DMS53 treated with DMSO at 0.1 percent for 48 hours (cell line): ENCODE measurements at regions not wholly inside any gene's neighbourhood (a gene's known extent, or its start where the extent isn't known, plus 50 kb on each side); places are given as distances from the start of the nearest gene placed in this dataset.
"Not testable (repeated sequence)": the region's sequence is repeated elsewhere in the genome, so short reads cannot be mapped to it uniquely, and the experiment has no call there.

Experiments used
- DNase-seq: peaks from one replicate; lab custom pipeline; 2025; ENCODE audit not compliant: unreplicated experiment; lab: John Stamatoyannopoulos, UW

GRCh38 chr13:65532231-65532630 is 1697.9 kb downstream of the PCDH9 start:
- DNase-seq: no peak

GRCh38 chr13:65530688-65531087 is 1699.4 kb downstream of the PCDH9 start:
- DNase-seq: no peak

GRCh38 chr13:65529541-65529940 is 1700.6 kb downstream of the PCDH9 start:
- DNase-seq: no peak

DNA sequence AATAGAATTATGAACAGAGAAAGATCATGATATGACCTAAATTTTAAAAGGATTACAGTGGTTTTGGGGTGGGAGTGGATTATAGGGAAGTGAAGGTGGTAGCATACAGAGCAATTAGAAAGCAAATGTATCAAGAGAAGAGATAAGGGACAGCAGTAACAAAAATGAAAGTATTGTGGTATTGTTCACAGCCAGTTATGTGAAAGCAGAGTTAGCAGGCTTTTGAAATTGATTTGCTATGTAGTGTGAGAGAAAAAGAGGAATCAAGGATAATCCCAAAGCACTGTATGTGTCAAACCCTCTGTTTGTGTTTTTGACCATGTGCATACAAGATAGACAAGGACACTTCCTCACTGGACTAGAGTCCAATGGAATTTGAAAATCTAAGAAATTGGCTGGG is 1721.4 kb downstream of the PCDH9 start:
- no peak for DNase-seq

DNA sequence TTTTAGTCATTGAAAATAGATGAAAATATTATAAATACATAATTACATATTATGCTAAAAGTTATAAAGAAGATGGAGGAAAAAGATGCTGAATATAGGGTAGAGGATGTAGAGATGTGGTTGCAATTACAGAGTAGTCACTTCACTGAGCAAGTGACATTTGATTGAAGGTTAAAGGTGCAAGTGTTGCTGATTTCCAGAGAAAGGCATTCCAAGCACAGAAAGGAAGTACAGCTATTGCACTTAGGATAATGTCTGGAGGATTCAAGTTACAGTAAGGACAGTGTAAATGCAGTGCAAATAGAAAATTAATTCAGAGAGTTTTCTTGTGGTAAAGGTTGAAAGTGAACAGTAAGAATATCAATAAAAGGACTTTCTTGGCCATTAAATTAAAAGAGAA is 1721.8 kb downstream of the PCDH9 start:
- DNase-seq: no peak

GRCh38 chr13:65505941-65506340 is 1724.2 kb downstream of the PCDH9 start:
- DNase-seq: no peak

DNA sequence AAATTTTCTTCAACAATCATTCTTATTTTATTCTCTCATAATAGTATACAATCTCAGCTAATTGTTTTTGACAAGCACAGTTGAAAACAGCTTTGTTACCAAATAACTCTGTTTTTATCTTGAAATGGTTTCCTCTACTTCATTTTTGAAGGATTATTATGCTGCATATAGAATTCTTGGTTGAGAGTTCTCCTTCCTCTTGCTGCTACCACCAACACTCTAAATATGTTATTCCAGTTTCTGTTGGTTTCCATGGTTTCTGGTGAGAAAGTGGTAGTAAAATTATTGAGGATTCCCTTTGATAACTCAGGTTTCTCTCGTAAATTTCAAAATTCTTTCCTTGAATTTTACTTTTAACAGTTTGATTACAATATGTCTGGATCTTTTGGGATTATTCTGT is 1725.9 kb downstream of the PCDH9 start:
- DNase-seq: no peak

- DNase-seq: no peak
Measured at GRCh38 chr13:65500481-65500880, 1729.7 kb downstream of the PCDH9 start.

- DNase-seq: no peak
Measured at GRCh38 chr13:65499256-65499655, 1730.9 kb downstream of the PCDH9 start.

GRCh38 chr13:65497265-65497664 is 1732.9 kb downstream of the PCDH9 start:
- DNase-seq: no peak

DNA sequence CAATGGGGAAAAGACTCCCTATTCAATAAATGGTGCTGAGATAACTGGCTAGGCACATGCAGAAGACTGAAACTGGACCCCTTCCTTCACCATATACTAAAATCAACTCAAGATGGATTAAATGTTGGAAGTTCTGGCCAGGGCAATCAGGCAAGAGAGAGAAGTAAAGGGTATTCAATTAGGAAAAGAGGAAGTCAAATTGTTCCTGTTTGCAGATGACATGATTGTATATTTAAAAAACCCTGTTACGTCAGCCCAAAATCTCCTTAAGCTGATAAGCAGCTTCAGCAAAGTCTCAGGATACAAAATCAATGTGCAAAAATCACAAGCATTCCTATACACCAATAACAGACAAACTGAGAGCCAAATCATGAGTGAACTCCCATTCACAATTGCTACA is 1739.4 kb downstream of the PCDH9 start:
- DNase-seq: not testable (repeated sequence)

GRCh38 chr13:65488606-65489005 is 1741.5 kb downstream of the PCDH9 start:
- DNase-seq: no peak

DNA sequence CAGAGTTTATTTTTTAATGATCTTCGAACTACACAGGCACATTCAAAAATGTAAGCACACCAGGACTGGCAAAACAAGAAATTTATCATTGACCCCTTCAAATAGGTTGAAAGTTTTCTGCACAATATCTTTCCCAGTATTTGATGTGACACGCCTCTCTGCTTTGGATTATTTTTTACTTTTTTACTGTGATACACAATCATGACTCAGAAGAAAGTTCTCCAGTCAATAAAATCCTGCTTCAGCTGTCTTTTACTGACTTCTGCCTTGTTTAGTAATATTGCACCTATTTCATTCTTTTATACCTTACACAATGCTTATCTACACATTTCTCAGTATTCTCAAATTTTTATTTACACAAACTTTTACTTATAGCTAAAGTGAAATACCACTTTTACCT is 1750.4 kb downstream of the PCDH9 start:
- no peak for DNase-seq

DNA sequence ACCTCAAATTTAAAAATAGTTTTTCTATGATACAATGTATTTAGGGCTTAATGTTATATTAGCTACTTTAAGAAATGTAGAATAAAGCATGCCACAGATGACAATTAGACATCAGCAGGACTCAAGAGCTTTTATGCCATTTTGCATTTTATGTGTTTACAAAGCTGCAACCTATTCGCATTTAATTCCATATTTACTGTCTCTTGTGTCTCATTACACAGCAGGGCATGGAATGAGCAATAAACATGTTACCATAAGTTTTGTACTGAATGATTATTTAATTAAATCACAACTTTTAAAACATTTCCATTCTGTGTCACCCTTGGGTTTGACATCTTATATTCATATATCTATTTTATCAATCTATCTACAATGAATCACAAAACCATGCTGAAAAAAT is 1756.9 kb downstream of the PCDH9 start:
- no peak for DNase-seq

DNA sequence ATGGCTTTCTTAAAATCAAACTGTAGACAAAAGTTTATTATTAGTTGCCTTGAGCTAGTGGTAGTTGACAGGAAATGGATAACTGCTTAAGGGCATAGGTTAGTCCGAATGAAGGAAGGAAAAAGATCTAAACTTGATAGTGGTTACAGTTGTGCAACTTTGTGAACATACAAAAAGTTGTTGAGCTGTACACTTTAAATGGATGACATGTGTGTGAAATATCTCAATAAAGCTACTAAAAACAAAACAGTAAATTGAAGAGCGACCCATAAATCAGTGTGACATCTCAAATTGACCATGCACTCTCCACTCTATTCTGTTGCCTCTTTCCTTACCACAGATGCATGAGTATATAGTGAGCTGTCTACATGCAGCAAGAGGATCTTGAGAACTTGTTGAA is 1757.8 kb downstream of the PCDH9 start:
- no peak for DNase-seq

- no peak for DNase-seq
Measured at GRCh38 chr13:65470781-65471180, 1759.4 kb downstream of the PCDH9 start.

- DNase-seq: no peak
Measured at GRCh38 chr13:65468628-65469027, 1761.5 kb downstream of the PCDH9 start.

DNA sequence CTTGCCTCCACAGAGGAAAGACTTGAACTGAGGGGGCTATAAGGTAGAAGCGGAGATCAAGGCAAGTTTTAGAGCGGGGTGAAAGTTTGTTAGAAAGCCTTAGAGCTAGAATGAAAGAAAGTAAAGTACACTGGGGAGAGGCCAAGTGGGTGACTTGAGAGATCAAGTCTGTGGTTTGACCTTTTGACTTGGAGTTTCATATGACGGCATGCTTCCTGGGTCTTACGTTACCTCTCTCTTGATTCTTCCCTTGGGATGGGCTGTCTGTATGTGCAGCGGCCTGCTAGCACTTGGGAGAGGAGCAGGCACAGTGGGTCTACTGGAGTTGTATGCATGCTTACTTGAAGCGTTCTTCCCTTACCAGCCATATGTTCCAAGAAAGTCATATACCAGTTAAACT is 1768.5 kb downstream of the PCDH9 start:
- DNase-seq: no peak

DNA sequence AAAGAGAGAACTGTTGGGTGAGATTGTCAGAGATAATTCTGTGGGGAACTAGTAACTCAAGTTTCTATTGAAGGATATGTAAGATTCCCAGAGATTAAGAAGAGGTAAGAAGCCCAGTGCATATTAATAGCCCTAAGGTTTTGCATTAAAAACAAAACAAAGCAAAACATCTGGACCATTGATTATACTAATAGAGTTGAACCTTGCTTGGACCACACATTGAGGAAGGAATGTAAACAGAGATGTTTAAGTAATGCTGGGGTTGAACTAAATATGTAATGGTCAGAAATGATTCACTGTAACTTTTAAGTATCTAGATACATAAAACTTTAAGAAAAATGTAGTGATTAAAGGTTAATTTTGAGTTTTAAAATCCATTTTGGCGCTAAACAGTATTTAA is 1770.0 kb downstream of the PCDH9 start:
- no peak for DNase-seq

GRCh38 chr13:65456150-65456912 is 1773.8 kb downstream of the PCDH9 start:
- peak; percentile 8 for DNase-seq

DNA sequence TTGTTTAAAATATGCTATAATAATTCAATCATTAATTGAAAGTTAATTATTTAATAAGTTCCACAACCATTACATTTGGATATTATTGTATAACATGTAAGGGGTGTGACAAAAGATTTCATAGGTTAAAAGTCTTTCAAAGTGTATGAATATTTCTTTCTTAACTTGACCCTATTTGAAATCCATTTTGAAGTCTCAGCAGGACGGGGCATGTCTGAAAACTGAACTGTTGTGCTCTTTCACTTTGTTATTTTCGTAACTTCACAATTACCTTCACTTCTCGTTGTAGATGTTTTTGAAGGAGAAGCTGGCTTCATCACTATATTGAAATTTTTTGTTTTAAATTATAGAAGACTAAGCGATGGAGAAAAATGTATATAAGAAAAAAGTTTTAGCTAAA is 1775.7 kb downstream of the PCDH9 start:
- DNase-seq: no peak

DNA sequence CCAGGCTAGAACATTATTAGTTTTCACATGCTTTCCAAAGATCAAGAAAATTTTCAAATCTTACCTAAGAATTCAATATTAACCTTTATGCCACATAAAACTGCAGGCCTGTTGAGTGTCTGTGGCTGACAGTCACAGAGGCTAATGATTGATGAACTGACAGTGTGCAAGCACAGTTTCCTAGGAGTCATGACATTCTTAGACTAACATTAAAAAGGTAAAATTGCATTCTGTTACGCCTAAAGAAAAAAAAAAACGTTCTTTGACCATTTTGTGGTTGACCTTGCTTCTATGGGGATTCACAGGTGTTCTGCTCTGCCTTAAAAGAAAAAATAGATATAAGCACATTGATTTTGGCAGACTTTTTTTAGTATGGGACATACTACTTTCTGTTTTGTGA is 1776.2 kb downstream of the PCDH9 start:
- no peak for DNase-seq

DNA sequence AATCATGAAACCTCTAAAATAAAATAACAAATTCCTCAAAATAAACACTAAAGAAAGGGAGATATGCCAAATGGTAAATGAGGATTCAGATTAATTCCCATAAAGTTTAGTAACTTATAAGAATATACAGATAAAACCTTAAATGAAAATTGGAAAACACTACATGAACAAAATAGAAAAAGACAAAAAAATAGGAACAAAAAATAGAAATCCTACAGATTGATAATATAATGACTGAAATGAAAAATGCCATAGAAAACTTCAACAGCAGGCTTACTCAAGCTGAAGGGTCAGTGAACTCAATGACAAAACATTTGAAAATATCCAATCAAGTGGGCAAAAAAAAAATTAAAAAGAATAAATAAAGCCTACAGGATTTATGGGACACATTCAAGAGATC is 1784.8 kb downstream of the PCDH9 start:
- no peak for DNase-seq
